HEK293 (cell line): ENCODE measurements at regions not wholly inside any gene's neighbourhood (a gene's known extent, or its start where the extent isn't known, plus 50 kb on each side); places are given as distances from the start of the nearest gene placed in this dataset.

ENCODE experiments used
- CTCF ChIA-PET: fragments of 350-600 bp; formaldehyde crosslinking; extraction: SDS; loops from one replicate; lab custom pipeline; 2021; ENCODE audit warnings: antibody characterized with exemption; lab: Yijun Ruan, JAX
- POLR2A ChIA-PET: fragments of 300-600 bp; formaldehyde crosslinking; extraction: SDS; loops from one replicate; lab custom pipeline; 2020; ENCODE audit warnings: antibody characterized with exemption, inconsistent platforms; lab: Yijun Ruan, JAX
- H3K27ac ChIP-seq: fragments of 200-500 bp; sonication (Bioruptor generic); 2 replicates; pipeline ENCODE4 v1.5.1; 2014; ENCODE audit warnings: low read depth, low read length, control low read depth, inconsistent platforms; ENCODE audit errors: extremely low read depth
- H3K36me3 ChIP-seq, 2 experiments: fragments of 200-500 bp in 1 of 2; sonication (Bioruptor generic) in 1 of 2; 1 replicate in 1 of 2; 2 replicates in 1 of 2; pipeline ENCODE4 v1.5.1; 2014 to 2017; ENCODE audit warnings: inconsistent platforms in 2 of 2, low read length in 2 of 2; ENCODE audit not compliant: control insufficient read depth in 2 of 2, insufficient read depth in 1 of 2
- H3K4me1 ChIP-seq: fragments of 200-500 bp; sonication (Bioruptor generic); 2 replicates; pipeline ENCODE4 v1.5.1; 2014; ENCODE audit warnings: mild to moderate bottlenecking, low read length, inconsistent platforms; ENCODE audit not compliant: control insufficient read depth, insufficient read depth
- H3K4me3 ChIP-seq: 2 replicates; pipeline ENCODE4 v1.5.1; 2011; ENCODE audit warnings: low read depth, mild to moderate bottlenecking, control low read depth, low read length, moderate library complexity
- H3K9me3 ChIP-seq: fragments of 200-500 bp; sonication (Bioruptor generic); 2 replicates; pipeline ENCODE4 v1.5.1; 2014; ENCODE audit warnings: low read depth, low read length, inconsistent platforms; ENCODE audit not compliant: control insufficient read depth, insufficient read depth
- ATF2 ChIP-seq: fragments of 450-650 bp; formaldehyde crosslinking; IDR thresholded peaks from 2 replicates; pipeline ENCODE4 v1.5.1; 2016; ENCODE audit warnings: missing biosample characterization, missing genetic modification characterization, low read depth
- EGR2 ChIP-seq: fragments of 450-650 bp; formaldehyde crosslinking; IDR thresholded peaks from 2 replicates; pipeline ENCODE4 v1.5.1; 2016; ENCODE audit warnings: low read depth, missing biosample characterization, missing genetic modification characterization
- GLIS1 ChIP-seq: fragments of 450-650 bp; formaldehyde crosslinking; IDR thresholded peaks from 2 replicates; pipeline ENCODE4 v1.5.1; 2016; ENCODE audit warnings: missing biosample characterization, missing genetic modification characterization
- PRDM10 ChIP-seq: fragments of 450-650 bp; formaldehyde crosslinking; IDR thresholded peaks from 2 replicates; pipeline ENCODE4 v1.5.1; 2016; ENCODE audit warnings: missing biosample characterization, missing genetic modification characterization
- ZFHX2 ChIP-seq: fragments of 450-650 bp; formaldehyde crosslinking; conservative IDR thresholded peaks from 2 replicates; pipeline ENCODE4 v1.5.1; 2016; ENCODE audit warnings: missing biosample characterization, missing genetic modification characterization
- ZIC2 ChIP-seq: fragments of 450-650 bp; formaldehyde crosslinking; IDR thresholded peaks from 2 replicates; pipeline ENCODE4 v1.5.1; 2016; ENCODE audit warnings: missing biosample characterization, missing genetic modification characterization
- ZNF280C ChIP-seq: fragments of 450-650 bp; formaldehyde crosslinking; IDR thresholded peaks from 2 replicates; pipeline ENCODE4 v1.5.1; 2016; ENCODE audit warnings: missing biosample characterization, missing genetic modification characterization
- ZNF335 ChIP-seq: fragments of 450-650 bp; formaldehyde crosslinking; conservative IDR thresholded peaks from 2 replicates; pipeline ENCODE4 v1.5.1; 2016; ENCODE audit warnings: missing biosample characterization, missing genetic modification characterization
- ZNF394 ChIP-seq: fragments of 450-650 bp; formaldehyde crosslinking; IDR thresholded peaks from 2 replicates; pipeline ENCODE4 v1.5.1; 2016; ENCODE audit warnings: missing biosample characterization, missing genetic modification characterization, mild to moderate bottlenecking, moderate library complexity, borderline replicate concordance
- ZNF449 ChIP-seq: fragments of 450-650 bp; formaldehyde crosslinking; IDR thresholded peaks from 2 replicates; pipeline ENCODE4 v1.5.1; 2017; ENCODE audit warnings: missing biosample characterization, mild to moderate bottlenecking, missing genetic modification characterization, moderate library complexity
- ZNF501 ChIP-seq: fragments of 450-650 bp; formaldehyde crosslinking; IDR thresholded peaks from 2 replicates; pipeline ENCODE4 v1.5.1; 2016; ENCODE audit warnings: missing biosample characterization, missing genetic modification characterization
- ZNF521 ChIP-seq: fragments of 450-650 bp; formaldehyde crosslinking; IDR thresholded peaks from 2 replicates; pipeline ENCODE4 v1.5.1; 2017; ENCODE audit warnings: missing biosample characterization, mild to moderate bottlenecking, missing genetic modification characterization
- TF ChIP-seq, protein P1 (sequence below): fragments of 450-650 bp; formaldehyde crosslinking; IDR thresholded peaks from 2 replicates; pipeline ENCODE4 v1.5.1; 2016; ENCODE audit warnings: missing biosample characterization, missing genetic modification characterization
- TF ChIP-seq, protein P2 (sequence below): fragments of 450-650 bp; formaldehyde crosslinking; IDR thresholded peaks from 2 replicates; pipeline ENCODE4 v1.5.1; 2016; ENCODE audit warnings: missing biosample characterization, missing genetic modification characterization

GRCh38 chr3:86737517-86737916 is 253.4 kb downstream of the VGLL3 start (continued):
- TF ChIP-seq ZNF280C (tag by site-specific recombination): no peak
- TF ChIP-seq ZNF501 (tag by site-specific recombination): no peak
- TF ChIP-seq PRDM10: no peak
- no peak for TF ChIP-seq ATF2 (tag by site-specific recombination)
- TF ChIP-seq, protein P1, sequence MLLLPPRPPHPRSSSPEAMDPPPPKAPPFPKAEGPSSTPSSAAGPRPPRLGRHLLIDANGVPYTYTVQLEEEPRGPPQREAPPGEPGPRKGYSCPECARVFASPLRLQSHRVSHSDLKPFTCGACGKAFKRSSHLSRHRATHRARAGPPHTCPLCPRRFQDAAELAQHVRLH: no peak

DNA sequence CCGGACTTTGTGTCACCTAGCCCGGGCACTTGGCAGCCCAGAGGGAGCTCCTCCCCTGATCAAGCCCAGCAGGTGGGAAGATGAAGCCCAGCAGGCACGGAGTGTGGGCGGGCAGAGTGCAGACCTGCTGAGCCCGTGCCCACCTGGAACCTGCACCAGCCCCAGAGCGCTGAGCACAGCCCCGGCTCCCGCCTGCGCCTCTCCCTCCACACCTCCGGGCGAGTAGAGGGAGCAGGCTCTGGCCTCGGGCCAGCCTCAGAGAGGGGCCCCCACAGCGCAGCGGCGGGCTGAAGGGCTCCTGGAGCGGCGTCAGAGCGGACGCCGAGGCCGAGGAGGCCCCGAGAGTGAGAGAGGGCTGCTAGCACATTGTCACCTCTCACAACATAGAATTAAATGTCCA is 257.7 kb downstream of the VGLL3 start:
- Histone ChIP-seq H3K4me3 (no peak overlapping the region), H3K4me1 (no peaks in the 10 kb centered on the region), H3K27ac (no peak overlapping the region), H3K9me3 (no peaks in the 10 kb centered on the region), H3K36me3 (no peaks in the 10 kb centered on the region)
- ChIA-PET CTCF (no interaction called here), POLR2A (no interaction called here)
- TF ChIP-seq ZNF521 (no peak), ZNF335 (peak; percentile 27; the same call in 1 of the 2 replicates), ZNF449 (tag by site-specific recombination) (0 out of 2 replicates have a peak, but pooled peaks have one; percentile 39), GLIS1 (tag by site-specific recombination) (peak; percentile 52), ZFHX2 (tag by site-specific recombination) (0 out of 2 replicates have a peak, but pooled peaks have one; percentile 22), ZNF394 (no peak), ZIC2 (peak; percentile 53), EGR2 (0 out of 2 replicates have a peak, but pooled peaks have one; percentile 4)
- TF ChIP-seq, protein P2, sequence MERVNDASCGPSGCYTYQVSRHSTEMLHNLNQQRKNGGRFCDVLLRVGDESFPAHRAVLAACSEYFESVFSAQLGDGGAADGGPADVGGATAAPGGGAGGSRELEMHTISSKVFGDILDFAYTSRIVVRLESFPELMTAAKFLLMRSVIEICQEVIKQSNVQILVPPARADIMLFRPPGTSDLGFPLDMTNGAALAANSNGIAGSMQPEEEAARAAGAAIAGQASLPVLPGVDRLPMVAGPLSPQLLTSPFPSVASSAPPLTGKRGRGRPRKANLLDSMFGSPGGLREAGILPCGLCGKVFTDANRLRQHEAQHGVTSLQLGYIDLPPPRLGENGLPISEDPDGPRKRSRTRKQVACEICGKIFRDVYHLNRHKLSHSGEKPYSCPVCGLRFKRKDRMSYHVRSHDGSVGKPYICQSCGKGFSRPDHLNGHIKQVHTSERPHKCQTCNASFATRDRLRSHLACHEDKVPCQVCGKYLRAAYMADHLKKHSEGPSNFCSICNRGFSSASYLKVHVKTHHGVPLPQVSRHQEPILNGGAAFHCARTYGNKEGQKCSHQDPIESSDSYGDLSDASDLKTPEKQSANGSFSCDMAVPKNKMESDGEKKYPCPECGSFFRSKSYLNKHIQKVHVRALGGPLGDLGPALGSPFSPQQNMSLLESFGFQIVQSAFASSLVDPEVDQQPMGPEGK: no peak
